Pulmonary artery endothelial cell (primary cell): ENCODE measurements at regions not wholly inside any gene's neighbourhood (a gene's known extent, or its start where the extent isn't known, plus 50 kb on each side); places are given as distances from the start of the nearest gene placed in this dataset.
"Not testable (repeated sequence)": the region's sequence is repeated elsewhere in the genome, so short reads cannot be mapped to it uniquely, and the experiment has no call there.

Experiments used
- DNase-seq: peaks from one replicate; pipeline ENCODE4 v3.0.0-alpha.2; 2011; ENCODE audit warnings: low read depth, low spot score

- not testable (repeated sequence) for DNase-seq
Observed at GRCh38 chr2:87533390-87534272, 214.3 kb upstream of the PLGLB2 start.

DNA sequence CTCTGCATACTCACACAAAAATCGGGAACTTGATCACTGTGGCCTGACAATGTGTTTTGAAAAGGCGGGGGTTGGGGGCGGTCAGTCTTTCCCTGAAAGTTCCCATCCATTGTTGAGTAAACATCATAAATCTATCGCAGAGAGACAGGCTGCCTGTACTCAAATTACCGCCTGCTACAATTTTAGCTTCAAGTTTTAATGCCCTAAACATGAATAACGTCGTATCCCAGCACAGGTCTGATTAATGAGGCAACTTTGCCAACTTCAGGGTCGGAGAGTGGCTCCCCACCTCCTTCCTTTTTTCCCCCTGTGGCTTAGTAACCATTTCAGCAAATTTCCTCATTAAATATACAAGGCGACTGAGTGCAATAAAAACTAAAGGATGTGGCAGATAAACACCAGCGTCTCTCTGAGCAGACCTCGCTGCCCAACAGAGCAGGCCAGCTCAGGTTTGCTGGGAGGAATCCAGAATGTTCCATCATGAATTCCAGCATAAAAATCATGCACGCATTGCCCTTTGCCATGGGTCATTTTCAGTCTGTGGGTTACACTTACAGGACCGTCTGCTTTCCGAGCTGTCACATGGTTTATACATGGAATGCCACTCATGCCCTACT is 213.5 kb upstream of the PLGLB2 start:
- not testable (repeated sequence) for DNase-seq

- not testable (repeated sequence) for DNase-seq
Observed at GRCh38 chr2:87536427-87536826, 211.5 kb upstream of the PLGLB2 start.

GRCh38 chr2:87537251-87537671 is 210.6 kb upstream of the PLGLB2 start:
- not testable (repeated sequence) for DNase-seq

DNA sequence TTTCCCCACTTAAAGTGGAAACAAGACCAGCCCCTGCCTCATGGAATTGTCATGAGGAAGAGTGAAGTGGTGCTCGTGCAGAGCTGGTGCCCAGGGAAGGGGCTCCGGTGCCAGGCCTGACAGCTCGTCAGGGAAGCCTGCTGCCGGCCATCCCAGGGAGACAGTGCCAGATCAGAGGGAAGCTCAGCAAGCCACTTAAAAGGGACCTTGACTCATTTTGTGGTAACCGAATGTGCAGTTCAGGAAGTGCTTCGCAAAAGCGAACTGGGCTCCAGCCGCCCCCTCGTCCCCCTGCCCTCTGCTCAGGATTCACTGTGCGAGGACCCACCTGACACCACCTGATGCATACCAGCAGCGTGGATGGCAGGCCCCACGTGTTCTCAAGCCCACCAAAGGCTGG is 209.6 kb upstream of the PLGLB2 start:
- not testable (repeated sequence) for DNase-seq

GRCh38 chr2:87539151-87539943 is 208.5 kb upstream of the PLGLB2 start:
- not testable (repeated sequence) for DNase-seq

DNA sequence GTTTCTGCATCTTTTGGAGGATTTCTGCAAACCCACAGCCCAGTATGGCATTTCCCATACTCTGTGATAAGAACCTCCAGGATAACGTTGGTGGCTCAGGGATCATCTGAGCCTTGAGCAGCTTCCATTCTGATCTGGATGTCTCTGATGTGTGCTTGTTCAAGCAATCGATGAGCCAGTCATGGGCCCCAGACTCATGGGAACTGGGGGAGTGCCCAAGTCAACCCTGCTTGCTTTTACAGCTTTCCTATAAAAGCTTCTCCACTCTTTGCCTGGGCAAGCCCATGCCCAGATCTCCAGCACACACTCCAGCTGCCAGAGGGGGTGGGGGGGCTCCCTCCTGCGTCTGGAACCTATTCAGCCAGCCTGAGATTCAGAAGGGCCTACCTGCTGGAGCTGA is 207.6 kb upstream of the PLGLB2 start:
- DNase-seq, result not testable (repeated sequence)

DNA sequence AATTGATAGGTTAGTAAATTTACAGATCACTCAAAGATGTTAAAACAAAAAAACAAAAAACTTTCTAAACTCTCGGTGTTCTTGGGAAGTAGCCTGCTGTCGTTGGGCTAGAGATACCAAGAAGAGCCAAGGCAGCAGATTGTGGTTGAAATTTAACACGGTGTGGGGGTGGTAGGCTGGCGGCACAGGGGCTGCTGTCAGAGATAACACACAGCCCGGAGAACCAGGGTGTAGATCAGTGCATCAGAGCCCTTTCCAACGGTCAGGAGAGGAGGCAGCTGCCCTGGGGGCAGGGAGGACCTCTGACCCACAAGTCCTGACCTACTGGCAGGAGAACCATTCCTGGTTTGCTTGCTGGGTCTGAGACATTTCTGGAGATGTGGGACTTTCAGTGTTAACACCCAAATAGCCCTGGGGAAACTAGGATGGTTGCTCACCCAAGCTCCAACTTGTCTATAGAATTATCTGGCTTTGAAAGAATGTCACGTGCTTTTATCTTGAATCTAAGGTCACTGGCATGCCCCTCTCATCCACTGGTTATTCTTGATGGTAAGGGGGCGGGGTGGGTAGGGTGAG is 205.2 kb upstream of the PLGLB2 start:
- not testable (repeated sequence) for DNase-seq

GRCh38 chr2:87543797-87544196 is 204.1 kb upstream of the PLGLB2 start:
- DNase-seq, result not testable (repeated sequence)

- not testable (repeated sequence) for DNase-seq
Observed at GRCh38 chr2:87547106-87547505, 200.8 kb upstream of the PLGLB2 start.

GRCh38 chr2:87547966-87548365 is 199.9 kb upstream of the PLGLB2 start:
- not testable (repeated sequence) for DNase-seq

DNA sequence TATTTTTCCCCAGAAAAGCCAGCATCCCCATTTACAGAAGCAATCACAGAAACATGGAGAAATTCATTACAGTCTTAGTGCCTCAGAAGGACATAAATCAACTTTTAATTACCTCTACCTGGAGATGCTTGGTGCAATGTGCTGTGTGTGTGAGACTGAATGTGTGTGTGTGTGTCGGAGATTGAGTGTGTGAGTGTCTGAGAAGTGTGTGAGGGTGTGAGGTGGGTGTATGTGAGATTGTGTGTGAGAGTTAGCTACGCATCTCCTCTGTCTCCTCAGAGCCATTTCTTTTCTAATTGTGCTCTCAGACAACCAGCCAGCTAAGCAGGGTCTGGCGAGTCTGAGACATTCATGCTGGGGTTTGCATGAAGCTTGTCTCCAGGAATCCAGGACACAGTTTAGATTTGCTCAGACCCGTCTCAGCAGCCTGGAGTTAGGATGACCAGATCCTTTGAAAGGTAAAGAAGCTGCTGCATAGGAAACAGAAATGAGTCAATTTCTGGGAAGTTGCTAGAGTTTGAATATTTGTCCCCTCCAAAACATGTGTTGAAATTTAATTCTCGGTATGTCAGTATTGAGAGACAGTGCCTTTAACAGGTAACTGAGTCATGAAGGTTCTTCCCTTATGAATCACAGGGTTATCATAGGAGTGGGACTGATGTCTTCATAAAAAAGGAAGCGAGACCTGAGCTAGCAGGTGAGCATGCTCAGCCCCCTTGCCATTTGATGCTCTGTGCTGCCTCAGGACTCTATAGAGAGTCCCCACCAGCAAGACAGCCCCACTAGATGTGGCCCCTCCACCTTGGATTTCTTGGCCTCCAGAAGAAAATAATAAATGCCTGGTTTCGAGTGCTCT is 199.0 kb upstream of the PLGLB2 start:
- DNase-seq, result not testable (repeated sequence)

DNA sequence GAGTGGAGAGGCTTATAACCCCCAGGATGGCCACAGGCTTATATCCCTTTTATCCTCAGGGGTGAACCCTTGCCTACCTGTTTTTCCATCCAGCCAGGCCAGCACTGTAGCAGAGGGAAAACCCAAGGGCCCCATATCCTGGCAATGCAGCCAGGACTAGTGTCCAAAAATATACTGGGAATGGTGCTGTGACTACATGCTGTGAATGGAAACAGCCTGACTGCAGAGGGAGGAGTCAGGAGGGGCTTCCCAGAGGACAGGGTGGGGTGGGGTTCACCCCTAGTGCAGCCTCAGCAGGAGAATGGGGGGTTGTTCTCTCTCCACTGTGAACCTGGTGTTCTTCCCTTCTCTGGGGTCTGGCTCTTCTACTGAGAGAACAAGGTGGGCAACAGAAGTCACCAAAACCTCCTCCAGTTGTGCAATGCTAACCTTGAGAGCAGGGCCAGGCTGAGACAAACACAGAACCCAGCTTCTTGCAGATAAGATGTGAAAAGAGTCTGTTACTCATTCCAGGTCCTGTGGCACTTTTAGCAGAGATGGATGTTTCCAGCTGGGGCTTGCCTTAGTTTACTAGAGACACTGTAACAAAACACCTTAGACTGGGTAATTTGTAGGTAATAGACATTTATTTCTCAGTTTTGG is 198.2 kb upstream of the PLGLB2 start:
- not testable (repeated sequence) for DNase-seq

DNA sequence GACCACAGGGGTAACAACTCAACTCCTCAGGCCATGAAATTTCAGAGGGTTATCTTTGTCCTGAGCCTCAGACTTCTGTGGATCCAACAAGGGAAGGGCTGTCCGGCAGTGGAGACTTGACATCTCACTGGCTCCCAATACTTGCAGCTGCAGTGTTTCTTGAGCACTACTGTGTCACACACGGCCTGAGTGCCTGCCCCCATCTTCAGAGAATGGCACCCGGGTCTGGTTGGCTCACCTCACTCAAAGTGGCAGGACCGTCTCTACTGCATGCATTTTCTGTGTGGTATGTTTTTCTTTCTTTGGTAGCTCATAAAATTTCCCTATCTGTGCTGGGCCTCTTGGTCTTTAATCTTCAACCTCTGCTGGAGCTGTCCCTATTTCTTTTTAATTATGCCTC is 193.2 kb upstream of the PLGLB2 start:
- not testable (repeated sequence) for DNase-seq

- DNase-seq, result not testable (repeated sequence)
Observed at GRCh38 chr2:87555082-87555481, 192.8 kb upstream of the PLGLB2 start.

DNA sequence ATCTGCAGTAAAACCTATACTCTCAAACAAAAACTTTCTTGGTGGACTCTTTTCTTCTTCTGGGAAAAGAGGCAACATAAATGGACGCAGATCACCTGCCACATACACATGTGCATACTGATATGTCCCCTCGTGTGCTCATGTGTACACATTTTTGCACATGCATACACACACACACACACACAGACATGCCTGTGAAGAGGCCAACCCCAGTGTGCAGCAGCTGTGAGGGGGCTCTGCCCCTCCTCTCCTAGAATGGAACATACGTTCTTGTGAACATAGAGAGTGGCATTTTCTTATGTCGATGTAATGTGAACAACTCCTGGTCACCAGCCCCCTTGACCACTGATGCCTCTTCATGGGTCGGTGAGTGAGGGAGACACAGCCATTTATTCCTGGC is 188.9 kb upstream of the PLGLB2 start:
- DNase-seq, result not testable (repeated sequence)

DNA sequence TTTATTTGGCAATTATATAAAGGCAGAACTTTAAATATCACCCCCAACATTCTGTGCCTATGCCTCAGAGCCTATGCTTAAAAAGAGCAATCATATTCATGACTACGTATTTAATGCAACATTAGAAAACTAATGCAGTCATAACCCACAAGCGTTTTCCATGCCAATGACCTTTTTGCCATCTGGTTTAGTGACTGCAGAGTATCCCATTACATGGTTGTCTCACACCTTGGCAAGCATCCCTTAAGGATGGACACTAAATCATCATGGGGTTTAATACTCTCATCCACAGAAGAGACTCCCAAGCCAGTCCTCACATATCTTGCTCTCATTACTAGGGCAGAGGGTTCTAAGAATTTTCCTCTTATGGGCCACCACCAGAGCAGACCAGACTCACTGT is 188.2 kb upstream of the PLGLB2 start:
- not testable (repeated sequence) for DNase-seq

GRCh38 chr2:87565116-87565515 is 182.8 kb upstream of the PLGLB2 start:
- DNase-seq, result not testable (repeated sequence)

DNA sequence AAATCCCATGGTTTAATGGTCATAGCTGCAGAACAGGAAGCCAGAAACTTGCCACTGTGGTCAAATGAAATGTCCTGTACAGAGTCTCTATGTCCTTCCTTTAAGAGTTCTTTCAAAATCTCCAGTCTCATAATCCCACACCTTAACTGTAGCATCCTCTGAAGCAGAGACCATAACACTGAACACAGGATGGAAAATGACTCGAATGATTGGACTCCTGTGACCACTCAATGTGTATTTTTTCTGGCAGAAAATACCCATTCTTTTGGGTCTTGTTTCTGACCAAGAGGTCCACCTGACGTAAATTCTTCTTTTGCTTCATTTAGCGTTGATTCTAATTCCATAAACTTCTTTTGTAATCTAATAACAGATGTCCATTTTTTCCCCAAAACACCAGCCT is 181.4 kb upstream of the PLGLB2 start:
- not testable (repeated sequence) for DNase-seq

DNA sequence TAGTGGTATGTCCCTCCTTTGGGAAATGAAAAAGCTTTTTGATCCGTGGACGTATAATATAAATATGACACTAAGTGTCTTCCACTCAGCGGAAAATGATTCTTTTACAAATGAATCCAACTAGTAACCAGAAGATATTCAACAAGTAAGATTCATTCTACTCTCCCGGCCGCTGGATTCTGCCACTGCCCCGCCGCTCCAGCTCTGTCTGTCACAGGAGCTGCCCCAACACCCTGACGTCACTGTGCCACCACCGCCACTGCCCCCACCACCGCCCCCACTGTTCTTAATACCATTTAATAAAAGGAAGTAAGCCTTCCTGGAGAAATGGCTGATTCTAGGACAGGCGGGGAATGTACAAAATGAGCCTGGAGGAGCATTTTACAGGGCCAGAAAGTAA is 180.8 kb upstream of the PLGLB2 start:
- not testable (repeated sequence) for DNase-seq
